T-helper 9 cell (primary cell): ENCODE measurements at regions not wholly inside any gene's neighbourhood (a gene's known extent, or its start where the extent isn't known, plus 50 kb on each side); places are given as distances from the start of the nearest gene placed in this dataset.

Source experiments
- DNase-seq: peaks from one replicate; pipeline ENCODE4 v3.0.0-alpha.2; 2020

GRCh38 chr9:84456527-84456926, 116.0 kb upstream of the SLC28A3 start:
- DNase-seq = no peak

GRCh38 chr9:84460695-84461094, 120.1 kb upstream of the SLC28A3 start:
- DNase-seq = no peak

- DNase-seq = no peak
Observed at GRCh38 chr9:84463272-84463671, 122.7 kb upstream of the SLC28A3 start.

- no peak for DNase-seq
Observed at GRCh38 chr9:84466580-84467285, 126.2 kb upstream of the SLC28A3 start.

- DNase-seq = no peak
Observed at GRCh38 chr9:84471816-84472215, 131.3 kb upstream of the SLC28A3 start.

GRCh38 chr9:84478996-84479395, 138.4 kb upstream of the SLC28A3 start:
- no peak for DNase-seq

- no peak for DNase-seq
Observed at GRCh38 chr9:84480071-84480470, 139.5 kb upstream of the SLC28A3 start.

GRCh38 chr9:84481231-84481630, 140.7 kb upstream of the SLC28A3 start:
- DNase-seq = no peak

- DNase-seq = no peak
Observed at GRCh38 chr9:84481636-84482218, 141.2 kb upstream of the SLC28A3 start.

- DNase-seq = no peak
Observed at GRCh38 chr9:84482607-84483006, 142.0 kb upstream of the SLC28A3 start.

GRCh38 chr9:84484172-84484571, 143.6 kb upstream of the SLC28A3 start:
- DNase-seq = no peak

GRCh38 chr9:84485539-84485938, 145.0 kb upstream of the SLC28A3 start:
- no peak for DNase-seq

GRCh38 chr9:84486663-84487062, 146.1 kb upstream of the SLC28A3 start:
- DNase-seq = no peak

GRCh38 chr9:84490206-84490841, 149.8 kb upstream of the SLC28A3 start:
- no peak for DNase-seq

GRCh38 chr9:84490842-84491325, 150.3 kb upstream of the SLC28A3 start:
- no peak for DNase-seq

- DNase-seq = no peak
Observed at GRCh38 chr9:84492366-84493159, 152.0 kb upstream of the SLC28A3 start.

- DNase-seq = no peak
Observed at GRCh38 chr9:84493284-84493947, 152.9 kb upstream of the SLC28A3 start.

- DNase-seq = no peak
Observed at GRCh38 chr9:84499969-84500582, 159.5 kb upstream of the SLC28A3 start.

- no peak for DNase-seq
Observed at GRCh38 chr9:84500826-84501225, 160.3 kb upstream of the SLC28A3 start.

- no peak for DNase-seq
Observed at GRCh38 chr9:84501587-84501986, 161.0 kb upstream of the SLC28A3 start.

GRCh38 chr9:84502066-84502465, 161.5 kb upstream of the SLC28A3 start:
- no peak for DNase-seq

- no peak for DNase-seq
Observed at GRCh38 chr9:84504360-84504759, 163.8 kb upstream of the SLC28A3 start.
